22Rv1 (cell line): ENCODE measurements at regions not wholly inside any gene's neighbourhood (a gene's known extent, or its start where the extent isn't known, plus 50 kb on each side); places are given as distances from the start of the nearest gene placed in this dataset.

Experiments
- H3K27ac ChIP-seq: fragments of 450-650 bp; 2 replicates; pipeline ENCODE4 v1.5.1; 2017
- CTCF ChIP-seq: fragments of 450-650 bp; IDR thresholded peaks from 2 replicates; pipeline ENCODE4 v1.5.1; 2017; ENCODE audit warnings: mild to moderate bottlenecking
- ZFX ChIP-seq: fragments of 450-650 bp; IDR thresholded peaks from 2 replicates; pipeline ENCODE4 v1.6.1; 2017; ENCODE audit warnings: antibody characterized with exemption, borderline replicate concordance

DNA sequence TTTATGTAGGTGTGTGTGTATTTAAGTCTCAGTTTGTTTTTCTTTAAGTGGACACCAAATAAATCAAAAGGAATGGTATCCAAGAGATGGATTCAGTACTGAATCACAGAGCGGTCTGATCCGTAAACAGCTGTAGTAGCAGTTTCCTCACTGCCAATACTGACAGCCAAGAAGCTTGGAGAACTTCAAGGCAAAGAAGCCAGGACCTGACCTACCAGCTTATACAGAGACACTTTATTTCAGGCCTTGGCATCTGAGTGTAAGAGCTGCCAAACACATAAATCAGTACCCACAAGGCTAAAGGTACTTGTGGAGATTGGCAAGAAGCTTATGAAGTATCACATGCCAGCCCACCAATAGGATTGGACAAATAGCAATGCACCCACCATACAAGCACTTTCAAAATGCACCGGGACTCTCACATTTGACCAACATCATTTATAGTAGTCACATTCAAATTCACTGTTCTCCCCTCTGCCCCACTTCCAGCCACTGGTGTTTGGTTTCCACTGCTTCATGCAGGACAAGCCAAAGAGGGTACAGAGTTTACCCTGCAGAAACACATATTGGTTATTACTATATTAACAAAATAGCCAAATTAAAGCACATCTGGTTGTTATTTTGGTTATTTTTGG is 357.9 kb downstream of the KLF12 start:
- TF ChIP-seq CTCF (no peak), ZFX (no peak)
- no peak overlapping the region for H3K27ac ChIP-seq

DNA sequence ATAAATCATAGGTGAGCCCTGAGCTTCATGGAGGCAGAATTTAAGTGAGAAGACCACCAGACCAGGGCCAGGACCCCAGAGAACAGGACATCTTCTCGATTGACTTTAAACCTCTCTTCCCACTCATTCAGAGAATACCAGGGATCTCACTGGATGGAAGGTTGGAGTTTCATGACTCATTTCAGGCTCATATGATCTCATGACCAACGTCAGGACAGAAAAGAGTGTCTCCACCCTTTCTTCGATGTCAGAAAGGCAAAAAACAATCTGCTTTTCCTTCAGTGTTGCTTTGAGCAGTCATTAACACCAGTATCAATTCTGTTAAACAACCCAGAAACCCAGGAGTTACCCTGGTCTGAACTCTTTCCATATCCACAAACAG is 361.0 kb downstream of the KLF12 start:
- TF ChIP-seq CTCF (no peak), ZFX (no peak)
- no peak overlapping the region for H3K27ac ChIP-seq

DNA sequence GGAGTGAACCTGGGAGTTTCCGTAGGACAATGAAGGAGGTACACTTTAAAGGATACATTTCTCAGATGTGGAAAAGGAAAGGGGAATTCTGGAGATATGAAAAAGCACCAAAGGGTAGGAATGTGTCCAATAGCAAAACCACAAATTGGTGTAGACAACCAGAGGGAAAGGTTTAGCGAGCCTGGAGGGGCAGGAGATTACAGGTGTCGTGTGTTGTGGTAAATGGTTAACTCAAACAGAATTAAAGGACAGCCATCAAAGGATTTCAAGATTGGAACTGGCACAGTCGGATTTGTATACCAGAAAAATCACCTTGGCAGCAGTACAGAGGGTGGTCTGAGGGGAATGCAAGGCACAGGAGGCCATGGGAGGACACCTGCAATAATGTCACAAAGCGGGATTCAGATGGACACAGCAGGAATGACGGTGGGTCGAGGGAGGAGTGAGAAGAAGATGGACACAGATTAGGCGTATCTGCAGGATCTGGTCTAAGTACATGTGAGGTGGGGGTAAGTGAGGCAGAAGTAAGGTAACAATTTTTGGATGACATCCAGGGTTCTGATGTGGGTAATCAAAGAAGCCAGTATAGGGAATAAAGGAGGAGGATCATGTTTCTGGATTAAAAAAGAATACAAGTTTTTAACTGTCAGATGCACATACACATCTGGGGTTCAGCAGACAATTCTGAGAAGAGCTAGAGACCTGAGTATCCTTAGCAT is 361.6 kb downstream of the KLF12 start:
- no peak for TF ChIP-seq ZFX
- no peak for TF ChIP-seq CTCF

GRCh38 chr13:73767747-73768315 is 366.4 kb downstream of the KLF12 start:
- no peak for TF ChIP-seq ZFX
- peak; percentile 59 for TF ChIP-seq CTCF
- no peak overlapping the region for H3K27ac ChIP-seq

More for the DNA sequence above, 361.6 kb downstream of the KLF12 start:
- no peak overlapping the region for H3K27ac ChIP-seq

GRCh38 chr13:73767191-73767741 is 366.9 kb downstream of the KLF12 start:
- no peak overlapping the region for H3K27ac ChIP-seq
- no peak for TF ChIP-seq CTCF
- TF ChIP-seq ZFX, result no peak

DNA sequence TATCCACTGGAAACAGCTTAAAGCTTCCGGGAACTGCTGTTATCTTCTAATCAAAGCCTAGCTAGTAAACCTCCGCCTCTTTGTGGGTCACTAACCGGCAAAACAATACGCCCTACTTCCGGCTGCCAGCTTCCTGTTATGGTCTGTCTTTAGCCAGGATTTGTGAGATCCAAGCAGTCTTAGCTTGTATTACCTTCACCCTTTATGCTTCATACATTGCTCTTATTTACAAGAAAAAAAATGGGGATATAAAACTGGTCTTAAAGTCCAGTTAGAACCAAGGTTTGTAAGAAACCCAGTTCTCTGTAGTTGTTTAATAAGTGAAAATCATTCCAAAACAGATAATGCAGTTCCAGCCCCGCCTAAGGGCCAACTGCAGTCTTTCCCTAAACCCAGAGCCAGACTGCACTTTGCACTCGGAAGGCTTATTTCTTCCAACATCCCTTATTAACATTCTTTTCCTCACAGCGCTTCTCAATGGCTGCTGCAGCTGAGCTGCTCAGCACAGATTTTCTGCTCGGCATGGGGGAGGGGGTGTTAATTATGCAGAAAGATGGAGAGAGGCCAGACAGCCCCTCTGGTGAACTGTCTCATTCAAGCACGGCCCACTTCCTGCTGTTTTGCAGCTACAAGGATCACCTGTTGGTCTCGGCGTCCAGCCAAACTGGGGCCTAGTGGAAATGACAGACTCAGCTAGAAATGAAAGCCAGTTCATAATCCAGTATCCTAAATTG is 368.4 kb downstream of the KLF12 start:
- no peak overlapping the region for H3K27ac ChIP-seq
- TF ChIP-seq CTCF (no peak), ZFX (no peak)
